ENCODE measurements at regions not wholly inside any gene's neighbourhood (a gene's known extent, or its start where the extent isn't known, plus 50 kb on each side); places are given as distances from the start of the nearest gene placed in this dataset.
"Not testable (repeated sequence)": the region's sequence is repeated elsewhere in the genome, so short reads cannot be mapped to it uniquely, and the experiment has no call there.

DNA sequence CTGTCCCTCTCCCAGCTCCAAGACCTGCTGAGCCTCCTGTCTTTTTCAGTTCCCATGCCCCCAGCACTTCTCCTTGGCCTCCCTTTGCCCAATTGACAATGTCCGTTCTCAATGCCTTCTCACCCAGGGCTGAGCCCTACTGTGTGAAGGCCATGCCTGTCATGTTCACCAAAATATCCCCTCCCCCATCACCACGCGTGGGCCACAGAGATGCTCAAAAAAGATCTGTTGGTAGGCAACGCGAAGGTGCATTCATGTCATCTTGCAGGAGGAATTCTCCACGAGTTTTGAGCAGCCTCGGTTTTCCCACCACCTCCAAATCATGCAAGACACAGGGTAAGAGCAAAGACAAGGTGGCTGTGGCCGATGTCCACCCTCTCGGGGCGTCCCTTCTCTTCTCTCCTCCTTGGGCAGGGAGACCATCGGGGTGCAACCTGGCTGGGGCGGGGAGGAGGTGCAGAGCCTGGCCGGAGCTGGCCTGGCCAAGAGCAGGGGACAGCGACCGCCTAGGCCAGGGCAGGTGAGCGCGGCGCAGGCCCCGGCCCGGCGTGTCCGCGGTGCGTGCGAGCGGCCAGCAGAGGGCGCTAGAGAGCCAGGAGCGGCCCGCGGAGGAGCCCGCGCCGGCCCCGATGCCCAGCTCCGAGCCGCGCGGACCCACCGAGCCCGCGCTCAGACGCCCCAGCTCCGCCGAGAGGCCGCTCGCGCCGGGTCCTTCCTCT, 56.3 kb upstream of the KRTAP5-11 start:
- DNase-seq = peak in 7 of 10 donors; percentile 24 to 91 (median 62)
- intact Hi-C loops (cut with DNase I) = not testable (repeated sequence)

DNA sequence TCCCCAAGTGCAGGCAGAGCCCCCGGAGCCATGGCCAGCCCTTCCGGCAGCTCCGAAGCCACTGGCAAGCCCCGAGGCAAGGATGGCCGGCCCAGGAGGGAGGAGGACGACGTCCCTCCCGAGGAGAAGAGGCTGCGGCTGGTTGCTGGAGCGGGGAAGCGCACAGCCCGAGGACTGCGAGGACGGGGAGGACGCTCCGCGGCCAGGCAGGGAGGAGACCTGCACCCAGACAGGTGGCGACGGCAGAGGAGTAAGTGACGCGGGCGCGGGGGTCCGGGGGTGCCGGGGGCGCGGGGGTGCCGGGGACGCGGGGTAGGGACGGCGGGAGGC, 56.8 kb upstream of the KRTAP5-11 start:
- peak in 1 of 10 donors; percentile 81 for DNase-seq
- intact Hi-C loops (cut with DNase I) = not testable (repeated sequence)

DNA sequence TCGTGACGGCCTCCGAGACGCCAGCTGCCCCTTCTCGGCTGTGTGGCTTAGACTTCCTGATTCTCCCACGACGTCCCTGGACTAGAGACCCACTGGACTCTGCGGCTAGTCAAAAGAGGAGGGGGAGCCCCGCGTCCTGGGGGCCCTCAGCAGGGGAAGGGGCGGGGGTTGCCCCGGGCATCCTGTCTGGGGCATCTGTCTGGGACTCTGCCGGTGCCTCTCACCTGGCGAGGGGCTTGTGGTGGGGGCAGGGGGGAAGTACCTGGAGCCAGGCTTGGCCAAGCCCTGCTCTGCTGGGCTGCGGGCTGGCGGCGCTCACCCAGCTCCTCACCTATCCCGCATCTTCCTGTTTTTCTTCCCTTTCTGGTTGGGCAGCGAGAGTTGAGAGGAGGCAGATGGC, 57.2 kb upstream of the KRTAP5-11 start:
- intact Hi-C loops (cut with DNase I); DNase-seq: not testable (repeated sequence)

DNA sequence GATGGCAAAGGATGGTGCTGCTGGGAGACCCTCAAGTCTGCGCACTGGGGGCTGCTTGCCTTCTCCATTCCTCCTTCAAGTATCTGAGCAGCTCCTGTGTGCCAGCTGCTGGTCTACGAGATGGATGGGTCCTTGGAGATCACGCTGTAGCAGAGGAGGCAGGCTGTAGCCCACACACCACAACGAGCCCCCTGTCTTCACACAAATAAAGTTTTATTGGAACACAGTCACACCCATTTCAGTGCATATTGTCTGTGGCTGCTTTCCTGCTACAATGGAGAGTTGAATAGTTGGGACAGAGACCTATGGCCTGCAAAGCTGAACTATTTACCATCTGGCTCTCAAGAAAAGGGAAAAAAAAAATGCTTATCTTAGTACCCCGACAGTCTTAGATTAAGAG, 64.4 kb upstream of the KRTAP5-11 start:
- DNase-seq; intact Hi-C loops (cut with DNase I): not testable (repeated sequence)

DNA sequence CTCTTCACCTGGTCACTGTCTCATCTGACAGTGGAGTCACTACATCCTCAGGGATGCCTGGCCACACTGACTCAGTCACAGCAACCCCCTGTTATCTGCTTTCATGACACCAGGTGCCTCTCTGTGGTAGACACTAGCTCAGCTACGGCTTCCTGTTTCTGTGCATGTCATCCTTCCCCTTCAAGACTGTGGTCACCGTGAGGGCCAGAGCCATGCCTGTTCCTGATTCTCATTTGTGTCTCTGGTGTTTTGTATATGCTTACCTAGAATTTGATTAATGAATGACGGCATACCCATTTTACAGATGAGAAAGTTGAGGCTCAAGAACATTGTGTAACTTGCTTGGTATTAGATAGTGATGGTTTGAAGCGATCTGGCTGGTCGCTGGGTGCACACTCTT, 70.3 kb upstream of the KRTAP5-11 start:
- peak in 1 of 10 donors; percentile 39 for DNase-seq
- intact Hi-C loops (cut with DNase I) = not testable (repeated sequence)

- intact Hi-C loops (cut with DNase I); DNase-seq: not testable (repeated sequence)
Measured at GRCh38 chr11:71654423-71654822, 71.7 kb upstream of the KRTAP5-11 start.

- intact Hi-C loops (cut with DNase I); DNase-seq: not testable (repeated sequence)
Measured at GRCh38 chr11:71655041-71655440, 72.4 kb upstream of the KRTAP5-11 start.

DNA sequence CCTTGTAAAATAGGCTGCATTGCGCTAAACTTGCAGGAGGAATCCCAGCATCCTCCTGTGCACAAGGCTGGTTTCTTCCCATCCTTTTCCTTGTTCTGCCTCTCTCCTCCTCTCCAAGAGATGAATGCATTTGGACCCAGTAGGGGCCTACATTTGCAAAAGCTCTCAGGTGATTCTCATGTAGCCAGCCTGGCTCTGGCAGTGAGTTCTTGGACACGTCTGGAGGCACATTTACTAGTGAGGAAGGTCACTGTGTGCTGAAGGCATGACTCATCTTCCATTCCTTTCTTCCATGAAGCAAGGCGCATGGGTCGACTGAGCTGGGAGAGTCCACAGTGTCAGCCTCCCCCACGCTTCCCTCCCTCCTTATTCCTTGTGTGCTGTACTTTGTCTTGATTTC, 73.8 kb upstream of the KRTAP5-11 start:
- intact Hi-C loops (cut with DNase I); DNase-seq: not testable (repeated sequence)

DNA sequence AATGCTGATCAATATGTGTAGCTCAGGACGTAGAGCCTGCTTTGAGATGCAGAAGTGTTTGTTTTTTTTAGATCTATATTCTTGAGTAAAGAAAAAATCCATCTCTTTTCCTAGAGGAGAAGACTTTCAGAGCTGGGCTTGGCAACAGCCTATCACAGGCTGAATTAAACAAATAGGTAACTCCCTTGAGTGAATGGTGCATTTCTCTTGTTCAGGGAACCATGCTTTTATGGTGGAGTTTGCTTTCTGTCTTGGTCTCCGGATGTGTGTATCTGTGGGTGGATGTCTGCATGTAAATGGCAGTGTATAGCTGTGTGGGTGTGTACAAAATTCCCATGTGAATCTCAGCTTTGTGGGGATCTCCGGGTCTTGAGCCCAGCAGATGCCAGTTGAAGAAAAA, 82.3 kb upstream of the KRTAP5-11 start:
- DNase-seq; intact Hi-C loops (cut with DNase I): not testable (repeated sequence)

DNA sequence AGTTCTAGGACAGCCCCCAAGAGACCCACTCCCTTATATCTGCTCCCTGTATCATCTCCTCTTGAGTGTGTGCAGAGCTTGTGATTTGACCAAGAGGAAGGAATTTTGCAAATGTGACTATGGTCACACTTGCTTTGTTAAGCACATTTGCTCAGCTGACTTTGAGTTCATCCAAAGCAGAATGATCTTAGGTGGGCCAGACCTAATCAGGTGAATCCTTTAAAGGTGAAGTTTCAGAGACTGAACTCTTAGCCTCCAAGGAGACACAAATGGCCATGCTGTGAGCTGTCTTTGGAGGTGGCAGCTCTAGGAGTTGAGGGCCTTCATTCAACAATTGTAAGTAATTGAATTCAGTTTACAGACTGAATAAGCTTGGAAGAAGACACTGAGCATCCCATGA, 115.4 kb upstream of the KRTAP5-11 start:
- DNase-seq; intact Hi-C loops (cut with DNase I): not testable (repeated sequence)

- intact Hi-C loops (cut with DNase I); DNase-seq: not testable (repeated sequence)
Measured at GRCh38 chr11:71698961-71699360, 116.3 kb upstream of the KRTAP5-11 start.

- DNase-seq; intact Hi-C loops (cut with DNase I): not testable (repeated sequence)
Measured at GRCh38 chr11:71701435-71702291, 119.0 kb upstream of the KRTAP5-11 start.

DNA sequence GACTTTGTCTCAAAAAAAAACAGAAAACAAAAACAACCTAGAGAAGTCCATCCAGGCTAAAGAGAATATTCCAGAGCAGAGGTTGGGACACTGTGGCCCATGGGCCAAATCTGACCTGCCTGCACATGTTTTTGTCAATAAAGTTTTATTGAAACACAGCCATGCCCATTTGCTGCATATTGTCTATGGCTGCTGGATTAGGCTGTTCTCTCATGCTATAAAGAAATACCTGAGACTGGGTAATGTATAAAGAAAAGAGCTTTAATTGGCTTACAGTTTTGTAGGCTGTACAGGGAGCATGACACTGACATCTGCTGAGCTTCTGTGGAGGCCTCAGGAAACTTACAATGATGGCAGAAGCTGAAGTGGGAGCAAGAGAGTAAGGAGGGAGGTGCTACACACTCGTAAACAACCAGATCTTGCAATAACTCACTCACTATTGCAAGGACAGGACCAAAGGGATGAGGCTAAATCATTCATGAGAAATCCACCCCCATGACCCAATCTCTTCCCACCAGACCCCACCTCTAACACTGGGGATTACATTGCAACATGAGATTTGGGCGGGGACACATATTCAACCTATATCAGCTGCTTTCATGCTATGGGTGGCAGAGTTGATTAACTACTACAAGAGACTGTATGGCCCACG, 122.5 kb upstream of the KRTAP5-11 start:
- intact Hi-C loops (cut with DNase I); DNase-seq: not testable (repeated sequence)

GRCh38 chr11:71705738-71706432, 123.2 kb upstream of the KRTAP5-11 start:
- intact Hi-C loops (cut with DNase I); DNase-seq: not testable (repeated sequence)

GRCh38 chr11:71707083-71707482, 124.4 kb upstream of the KRTAP5-11 start:
- DNase-seq; intact Hi-C loops (cut with DNase I): not testable (repeated sequence)

DNA sequence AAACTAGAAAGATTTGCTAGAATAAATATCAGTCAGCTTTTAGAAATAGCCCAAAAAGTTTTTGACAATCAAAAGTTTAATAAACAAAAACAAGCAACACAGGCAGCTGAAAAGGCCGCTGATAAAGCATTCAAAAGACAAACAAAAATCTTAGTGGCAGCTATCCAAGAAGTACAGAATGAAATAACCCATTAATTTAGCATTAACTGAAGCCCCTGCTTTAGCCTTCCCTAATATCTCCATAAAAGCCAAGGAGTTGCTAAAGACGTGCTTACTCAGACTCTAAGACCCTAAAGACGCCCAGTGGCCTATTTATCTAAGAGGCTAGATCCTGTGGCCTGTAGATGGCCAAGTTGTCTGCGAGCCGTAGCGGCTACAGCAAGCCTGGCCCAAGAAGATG, 123.5 kb upstream of the DEFB108B start:
- intact Hi-C loops (cut with DNase I) = not testable (repeated sequence)

DNA sequence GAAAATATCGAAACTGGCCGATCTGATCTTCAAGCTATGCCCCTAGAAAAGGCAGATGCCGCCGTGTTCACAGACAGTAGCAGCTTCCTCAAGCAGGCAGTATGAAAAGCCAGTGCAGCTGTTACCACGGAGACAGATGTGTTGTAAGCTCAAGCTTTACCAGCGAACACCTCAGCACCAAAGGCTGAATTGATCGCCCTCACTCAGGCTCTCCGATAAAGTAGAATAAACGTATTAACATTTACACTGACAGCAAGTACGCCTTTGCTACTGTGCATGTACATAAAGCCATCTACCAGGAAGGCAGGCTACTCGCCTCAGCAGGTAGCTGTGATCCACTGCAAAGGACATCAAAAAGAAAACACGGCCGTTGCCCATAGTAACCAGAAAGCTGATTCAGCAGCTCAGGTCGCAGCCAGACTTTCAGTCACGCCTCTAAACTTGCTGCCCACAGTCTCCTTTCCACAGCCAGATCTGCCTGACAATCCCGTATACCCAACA, 122.8 kb upstream of the DEFB108B start:
- intact Hi-C loops (cut with DNase I) = not testable (repeated sequence)
- DNase-seq = peak in 4 of 10 donors; percentile 8 to 83 (median 22)

More for the DNA sequence above, 123.5 kb upstream of the DEFB108B start:
- not testable (repeated sequence) for DNase-seq

DNA sequence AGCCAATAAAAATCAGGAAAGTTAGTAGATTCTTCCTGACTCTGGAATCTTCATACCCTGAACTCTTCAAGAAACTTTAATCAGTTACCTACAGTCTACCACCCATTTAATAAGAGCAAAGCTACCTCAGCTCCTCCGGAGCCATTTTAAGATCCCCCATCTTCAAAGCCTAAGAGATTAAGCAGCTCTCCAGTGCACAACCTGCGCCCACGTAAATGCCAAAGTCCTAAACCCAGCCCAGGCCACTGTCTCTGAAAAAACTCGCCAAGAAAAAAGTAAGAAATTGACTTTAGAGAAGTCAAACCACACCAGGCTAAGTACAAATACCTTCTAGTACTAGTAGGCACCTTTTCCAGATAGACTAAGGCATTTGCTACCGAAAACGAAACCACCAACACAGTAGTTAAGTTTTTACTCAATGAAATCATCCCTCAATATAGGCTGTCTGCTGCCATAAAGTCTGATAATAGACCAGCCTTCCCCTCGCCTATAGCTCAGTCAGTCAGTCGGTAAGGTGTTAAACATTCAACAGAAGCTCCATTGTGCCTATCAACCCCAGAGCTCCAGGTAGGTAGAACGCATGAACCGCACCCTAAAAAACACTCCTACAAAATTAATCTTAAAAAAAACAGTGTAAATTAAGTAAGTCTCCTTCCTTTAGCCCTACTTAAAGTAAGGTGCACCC, 122.2 kb upstream of the DEFB108B start:
- intact Hi-C loops (cut with DNase I); DNase-seq: not testable (repeated sequence)

- DNase-seq; intact Hi-C loops (cut with DNase I): not testable (repeated sequence)
Measured at GRCh38 chr11:71712350-71712749, 120.7 kb upstream of the DEFB108B start.

Data from posterior cingulate gyrus (tissue), 11 donors.